Parathyroid adenoma (tissue), 2 donors: ENCODE measurements at regions not wholly inside any gene's neighbourhood (a gene's known extent, or its start where the extent isn't known, plus 50 kb on each side); places are given as distances from the start of the nearest gene placed in this dataset.

ENCODE experiments used
- H2AFZ ChIP-seq: fragments of 300-600 bp; sonication (generic); one replicate; pipeline ENCODE4 v1.7.0; 2017; ENCODE audit warnings: antibody characterized with exemption, mild to moderate bottlenecking
- H3K27ac ChIP-seq: fragments of 300-600 bp; sonication (generic); one replicate; pipeline ENCODE4 v1.7.0; 2017
- H3K27me3 ChIP-seq: fragments of 300-600 bp; sonication (generic); one replicate; pipeline ENCODE4 v1.7.0; 2017; ENCODE audit warnings: low read length; ENCODE audit not compliant: control insufficient read depth, insufficient read depth
- H3K36me3 ChIP-seq: fragments of 300-600 bp; sonication (generic); one replicate; pipeline ENCODE4 v1.7.0; 2017; ENCODE audit warnings: low read length; ENCODE audit not compliant: control insufficient read depth, insufficient read depth
- H3K4me1 ChIP-seq: fragments of 300-600 bp; sonication (generic); one replicate; pipeline ENCODE4 v1.7.0; 2017; ENCODE audit warnings: control low read depth
- H3K4me2 ChIP-seq: fragments of 300-600 bp; sonication (generic); one replicate; pipeline ENCODE4 v1.7.0; 2017; ENCODE audit warnings: low read length
- H3K4me3 ChIP-seq: fragments of 300-600 bp; sonication (generic); one replicate; pipeline ENCODE4 v1.7.0; 2017; ENCODE audit warnings: low read depth, low read length
- H3K79me2 ChIP-seq: fragments of 300-600 bp; sonication (generic); one replicate; pipeline ENCODE4 v1.7.0; 2017; ENCODE audit warnings: control low read depth
- H3K9ac ChIP-seq: fragments of 300-600 bp; sonication (generic); one replicate; pipeline ENCODE4 v1.7.0; 2017; ENCODE audit warnings: mild to moderate bottlenecking
- H3K9me3 ChIP-seq: fragments of 300-600 bp; sonication (generic); one replicate; pipeline ENCODE4 v1.7.0; 2017; ENCODE audit warnings: low read length; ENCODE audit not compliant: control insufficient read depth
- TF ChIP-seq, protein P1 (sequence below): fragments of 300-600 bp; sonication (generic); IDR thresholded peaks from one replicate; pipeline ENCODE4 v1.7.0; 2017; ENCODE audit warnings: antibody characterized with exemption, mild to moderate bottlenecking
- donor health status: primary hyperparathyroidism.

DNA sequence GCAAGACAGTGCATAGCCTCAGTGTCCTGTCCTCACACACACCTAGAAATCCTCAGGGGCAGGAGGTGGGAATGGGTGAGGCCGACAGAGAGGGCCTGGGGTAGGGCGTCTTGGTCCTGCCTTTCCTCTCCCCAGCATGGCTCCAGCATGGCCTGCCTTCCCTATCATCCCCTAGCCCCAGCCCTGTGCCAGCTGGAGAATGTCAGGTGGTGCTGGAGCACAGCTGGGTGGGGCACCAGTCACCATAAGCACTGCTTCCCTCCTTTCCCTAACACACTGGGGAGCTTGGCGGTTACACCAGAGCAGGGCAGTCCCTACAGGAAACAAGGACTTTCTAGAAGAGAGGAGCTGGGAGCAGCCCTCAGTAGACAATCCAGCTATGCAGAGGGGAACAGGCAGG lies 236.8 kb downstream of the KLF13 start:
- Histone ChIP-seq H3K9me3 (no peaks in the 10 kb centered on the region), H3K36me3 (no peaks in the 10 kb centered on the region), H3K4me3 (no peak overlapping the region), H2AFZ (no peak overlapping the region), H3K4me2 (no peak overlapping the region), H3K79me2 (no peaks in the 10 kb centered on the region), H3K9ac (no peak overlapping the region), H3K27me3 (no peaks in the 10 kb centered on the region), H3K27ac (no peak overlapping the region), H3K4me1 (no peaks in the 10 kb centered on the region)
- TF ChIP-seq, protein P1, sequence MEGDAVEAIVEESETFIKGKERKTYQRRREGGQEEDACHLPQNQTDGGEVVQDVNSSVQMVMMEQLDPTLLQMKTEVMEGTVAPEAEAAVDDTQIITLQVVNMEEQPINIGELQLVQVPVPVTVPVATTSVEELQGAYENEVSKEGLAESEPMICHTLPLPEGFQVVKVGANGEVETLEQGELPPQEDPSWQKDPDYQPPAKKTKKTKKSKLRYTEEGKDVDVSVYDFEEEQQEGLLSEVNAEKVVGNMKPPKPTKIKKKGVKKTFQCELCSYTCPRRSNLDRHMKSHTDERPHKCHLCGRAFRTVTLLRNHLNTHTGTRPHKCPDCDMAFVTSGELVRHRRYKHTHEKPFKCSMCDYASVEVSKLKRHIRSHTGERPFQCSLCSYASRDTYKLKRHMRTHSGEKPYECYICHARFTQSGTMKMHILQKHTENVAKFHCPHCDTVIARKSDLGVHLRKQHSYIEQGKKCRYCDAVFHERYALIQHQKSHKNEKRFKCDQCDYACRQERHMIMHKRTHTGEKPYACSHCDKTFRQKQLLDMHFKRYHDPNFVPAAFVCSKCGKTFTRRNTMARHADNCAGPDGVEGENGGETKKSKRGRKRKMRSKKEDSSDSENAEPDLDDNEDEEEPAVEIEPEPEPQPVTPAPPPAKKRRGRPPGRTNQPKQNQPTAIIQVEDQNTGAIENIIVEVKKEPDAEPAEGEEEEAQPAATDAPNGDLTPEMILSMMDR: no peak

GRCh38 chr15:31567861-31568260 lies 241.2 kb downstream of the KLF13 start:
- no peak overlapping the region for H2AFZ ChIP-seq
- no peaks in the 10 kb centered on the region for H3K27me3 ChIP-seq
- no peaks in the 10 kb centered on the region for H3K36me3 ChIP-seq
- no peak overlapping the region for H3K4me3 ChIP-seq
- H3K4me2 ChIP-seq: no peak overlapping the region
- H3K79me2 ChIP-seq: no peaks in the 10 kb centered on the region
- no peak overlapping the region for H3K9ac ChIP-seq
- H3K27ac ChIP-seq: no peak overlapping the region
- H3K9me3 ChIP-seq: no peaks in the 10 kb centered on the region
- no peaks in the 10 kb centered on the region for H3K4me1 ChIP-seq
- TF ChIP-seq, protein P1: no peak

GRCh38 chr15:31569836-31570235 lies 243.2 kb downstream of the KLF13 start:
- Histone ChIP-seq H3K4me3 (no peak overlapping the region), H3K9me3 (no peaks in the 10 kb centered on the region), H3K27ac (no peak overlapping the region), H3K9ac (no peak overlapping the region), H3K36me3 (no peaks in the 10 kb centered on the region), H3K27me3 (no peaks in the 10 kb centered on the region), H3K79me2 (no peaks in the 10 kb centered on the region), H3K4me1 (no peaks in the 10 kb centered on the region), H2AFZ (no peak overlapping the region), H3K4me2 (no peak overlapping the region)
- TF ChIP-seq, protein P1: no peak

- Histone ChIP-seq H3K27me3 (no peaks in the 10 kb centered on the region), H3K9me3 (no peaks in the 10 kb centered on the region), H3K4me1 (no peaks in the 10 kb centered on the region), H3K4me3 (no peak overlapping the region), H3K27ac (no peak overlapping the region), H3K36me3 (no peaks in the 10 kb centered on the region), H3K79me2 (no peaks in the 10 kb centered on the region), H2AFZ (no peak overlapping the region), H3K9ac (no peak overlapping the region), H3K4me2 (no peak overlapping the region)
- TF ChIP-seq, protein P1: no peak
Measured at GRCh38 chr15:31570591-31570990, 244.0 kb downstream of the KLF13 start.

- Histone ChIP-seq H3K4me2 (no peak overlapping the region), H3K4me3 (no peak overlapping the region), H3K79me2 (no peaks in the 10 kb centered on the region), H3K9ac (no peak overlapping the region), H3K4me1 (no peaks in the 10 kb centered on the region), H3K36me3 (no peaks in the 10 kb centered on the region), H2AFZ (no peak overlapping the region), H3K27me3 (no peaks in the 10 kb centered on the region), H3K9me3 (no peaks in the 10 kb centered on the region), H3K27ac (no peak overlapping the region)
- TF ChIP-seq, protein P1: no peak
Measured at GRCh38 chr15:31571676-31572075, 245.0 kb downstream of the KLF13 start.
